LNCaP clone FGC (cell line): ENCODE measurements at regions not wholly inside any gene's neighbourhood (a gene's known extent, or its start where the extent isn't known, plus 50 kb on each side); places are given as distances from the start of the nearest gene placed in this dataset.

Source experiments
- DNase-seq: peaks from one replicate; pipeline ENCODE4 v3.0.0-alpha.2; 2011; ENCODE audit warnings: low read depth
- H3K4me3 ChIP-seq: 2 replicates; pipeline ENCODE4 v1.5.1; 2011; ENCODE audit warnings: mild to moderate bottlenecking, low read depth, low read length, control low read depth
- CTCF ChIP-seq: IDR thresholded peaks from 2 replicates; pipeline ENCODE4 v1.5.1; 2012; ENCODE audit warnings: mild to moderate bottlenecking; ENCODE audit not compliant: control insufficient read depth, insufficient read depth; ENCODE audit errors: extremely low read depth

- no peak for DNase-seq
- H3K4me3 ChIP-seq: no peak overlapping the region
- no peak for TF ChIP-seq CTCF
These were observed 88.9 kb upstream of the PAX2 start for GRCh38 chr10:100656454-100656853.

GRCh38 chr10:100658269-100658668, 87.1 kb upstream of the PAX2 start:
- no peak for TF ChIP-seq CTCF
- DNase-seq: no peak

GRCh38 chr10:100659361-100660098, 85.9 kb upstream of the PAX2 start:
- DNase-seq: no peak
- TF ChIP-seq CTCF: no peak
- no peak overlapping the region for H3K4me3 ChIP-seq

More at GRCh38 chr10:100658269-100658668, 87.1 kb upstream of the PAX2 start:
- no peak overlapping the region for H3K4me3 ChIP-seq

GRCh38 chr10:100660365-100660764, 85.0 kb upstream of the PAX2 start:
- DNase-seq: no peak
- no peak for TF ChIP-seq CTCF
- no peak overlapping the region for H3K4me3 ChIP-seq

GRCh38 chr10:100660945-100661344, 84.4 kb upstream of the PAX2 start:
- no peak for TF ChIP-seq CTCF
- H3K4me3 ChIP-seq: no peak overlapping the region
- DNase-seq: no peak

- no peak for TF ChIP-seq CTCF
- H3K4me3 ChIP-seq: no peak overlapping the region
- DNase-seq: no peak
These were observed 83.9 kb upstream of the PAX2 start for GRCh38 chr10:100661520-100661919.

GRCh38 chr10:100662067-100662466, 83.3 kb upstream of the PAX2 start:
- TF ChIP-seq CTCF: no peak
- DNase-seq: no peak

More at GRCh38 chr10:100662067-100662466, 83.3 kb upstream of the PAX2 start:
- no peak overlapping the region for H3K4me3 ChIP-seq
